Esophagus squamous epithelium (tissue), 4 donors: ENCODE measurements at regions not wholly inside any gene's neighbourhood (a gene's known extent, or its start where the extent isn't known, plus 50 kb on each side); places are given as distances from the start of the nearest gene placed in this dataset.

Experiments
- POLR2A ChIP-seq, 4 donors: fragments of 450-650 bp; IDR thresholded peaks; one replicate each; pipeline ENCODE4 v1.6.1; 2017; ENCODE audit warnings: antibody characterized with exemption in 4 of 4, mild to moderate bottlenecking in 4 of 4, moderate library complexity in 3 of 4
- TF ChIP-seq, protein P1 (sequence below), 6 experiments: fragments of 450-650 bp in 4 of 6; fragments of 200-600 bp in 2 of 6; sonication (generic) in 2 of 6; IDR thresholded peaks; one replicate each; pipeline ENCODE4 v1.5.1; 2016 to 2019; ENCODE audit warnings: antibody characterized with exemption in 6 of 6, mild to moderate bottlenecking in 4 of 6, moderate library complexity in 4 of 6

DNA sequence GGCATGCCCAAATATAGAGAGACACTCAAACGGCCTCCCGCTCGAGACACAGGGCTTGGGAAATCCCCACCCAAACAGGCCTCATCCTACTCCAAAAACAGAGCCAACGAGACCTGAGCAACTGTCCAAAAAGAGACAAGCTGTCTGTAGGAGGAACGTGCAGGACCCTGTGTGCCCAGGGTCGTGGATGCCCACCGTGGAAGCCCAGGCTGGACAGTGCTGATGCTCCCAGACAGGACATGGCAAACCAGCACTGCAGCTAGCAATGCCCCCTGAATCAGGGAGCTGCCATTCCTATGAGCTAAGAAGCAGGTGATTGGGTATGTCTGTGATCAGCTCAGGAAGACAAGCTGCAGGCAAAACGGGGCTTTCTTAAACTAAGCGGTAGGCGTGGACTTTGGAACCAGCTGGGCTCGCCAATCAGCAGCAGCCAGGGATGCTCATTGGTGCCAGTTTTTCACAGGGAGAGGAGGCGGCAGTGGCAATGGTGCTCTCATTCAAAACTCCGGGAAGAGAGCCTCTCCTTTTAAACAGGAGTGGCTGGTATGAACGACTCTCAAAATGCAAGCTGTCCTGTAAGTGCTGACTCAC lies 113.1 kb upstream of the IRX2 start:
- TF ChIP-seq, protein P1, sequence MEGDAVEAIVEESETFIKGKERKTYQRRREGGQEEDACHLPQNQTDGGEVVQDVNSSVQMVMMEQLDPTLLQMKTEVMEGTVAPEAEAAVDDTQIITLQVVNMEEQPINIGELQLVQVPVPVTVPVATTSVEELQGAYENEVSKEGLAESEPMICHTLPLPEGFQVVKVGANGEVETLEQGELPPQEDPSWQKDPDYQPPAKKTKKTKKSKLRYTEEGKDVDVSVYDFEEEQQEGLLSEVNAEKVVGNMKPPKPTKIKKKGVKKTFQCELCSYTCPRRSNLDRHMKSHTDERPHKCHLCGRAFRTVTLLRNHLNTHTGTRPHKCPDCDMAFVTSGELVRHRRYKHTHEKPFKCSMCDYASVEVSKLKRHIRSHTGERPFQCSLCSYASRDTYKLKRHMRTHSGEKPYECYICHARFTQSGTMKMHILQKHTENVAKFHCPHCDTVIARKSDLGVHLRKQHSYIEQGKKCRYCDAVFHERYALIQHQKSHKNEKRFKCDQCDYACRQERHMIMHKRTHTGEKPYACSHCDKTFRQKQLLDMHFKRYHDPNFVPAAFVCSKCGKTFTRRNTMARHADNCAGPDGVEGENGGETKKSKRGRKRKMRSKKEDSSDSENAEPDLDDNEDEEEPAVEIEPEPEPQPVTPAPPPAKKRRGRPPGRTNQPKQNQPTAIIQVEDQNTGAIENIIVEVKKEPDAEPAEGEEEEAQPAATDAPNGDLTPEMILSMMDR (IDR thresholded peaks at IDR 0.05) = no peak
- TF ChIP-seq POLR2A (IDR thresholded peaks at IDR 0.05) = no peak
